Stimulated activated memory B cell treated with anti-CD40 and anti-IgM and Interleukin-4, amounts not matched to agents 10 μg/mL and 1 μg/mL and 100 μg/mL, for 72 hours (primary cell): ENCODE measurements at regions not wholly inside any gene's neighbourhood (a gene's known extent, or its start where the extent isn't known, plus 50 kb on each side); places are given as distances from the start of the nearest gene placed in this dataset.

Experiments used
- ATAC-seq: fragments of 150-1000 bp; cut with Tn5 transposase; 2 replicates; pipeline ENCODE4 v1.10.0; 2021
- H3K27ac Mint-ChIP-seq: one replicate; pipeline ENCODE4 v1.8.0; 2022; ENCODE audit warnings: mild to moderate bottlenecking, mixed read lengths
- H3K27me3 Mint-ChIP-seq: one replicate; pipeline ENCODE4 v1.8.0; 2022; ENCODE audit warnings: mixed read lengths
- H3K36me3 Mint-ChIP-seq: one replicate; pipeline ENCODE4 v1.8.0; 2022; ENCODE audit warnings: mixed read lengths
- H3K4me1 Mint-ChIP-seq: one replicate; pipeline ENCODE4 v1.8.0; 2022; ENCODE audit warnings: mixed read lengths
- H3K4me3 Mint-ChIP-seq: one replicate; pipeline ENCODE4 v1.8.0; 2022; ENCODE audit warnings: mild to moderate bottlenecking, moderate library complexity, mixed read lengths
- H3K9me3 Mint-ChIP-seq: one replicate; pipeline ENCODE4 v1.8.0; 2022; ENCODE audit warnings: mixed read lengths

DNA sequence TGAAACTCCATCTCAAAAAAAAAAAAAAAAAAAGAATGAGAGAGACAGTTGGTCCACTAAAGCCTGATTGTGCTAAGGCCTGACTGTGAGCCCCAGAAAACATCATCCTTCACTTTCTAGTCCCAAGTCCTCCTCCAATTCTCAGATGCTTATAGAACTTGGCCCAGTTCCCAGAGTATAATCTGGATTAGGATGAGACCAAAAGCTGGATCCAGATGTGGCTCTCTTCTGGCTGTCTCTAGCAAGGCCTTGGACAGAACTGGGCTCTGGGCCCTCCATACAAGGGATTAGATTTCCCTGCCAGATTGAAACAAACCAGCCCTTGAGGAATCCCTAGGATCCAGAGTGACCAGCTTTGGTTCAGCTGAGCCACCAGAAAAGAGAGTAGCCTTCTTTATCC is 98.4 kb upstream of the ZNF366 start:
- H3K36me3 Mint-ChIP-seq: no peaks in the 10 kb centered on the region
- H3K27ac Mint-ChIP-seq: no peak overlapping the region
- H3K9me3 Mint-ChIP-seq: no peaks in the 10 kb centered on the region
- H3K4me3 Mint-ChIP-seq: no peak overlapping the region
- ATAC-seq: no peak
- H3K4me1 Mint-ChIP-seq: no peaks in the 10 kb centered on the region
- H3K27me3 Mint-ChIP-seq: peaks cover 7% of the 10 kb centered on the region

DNA sequence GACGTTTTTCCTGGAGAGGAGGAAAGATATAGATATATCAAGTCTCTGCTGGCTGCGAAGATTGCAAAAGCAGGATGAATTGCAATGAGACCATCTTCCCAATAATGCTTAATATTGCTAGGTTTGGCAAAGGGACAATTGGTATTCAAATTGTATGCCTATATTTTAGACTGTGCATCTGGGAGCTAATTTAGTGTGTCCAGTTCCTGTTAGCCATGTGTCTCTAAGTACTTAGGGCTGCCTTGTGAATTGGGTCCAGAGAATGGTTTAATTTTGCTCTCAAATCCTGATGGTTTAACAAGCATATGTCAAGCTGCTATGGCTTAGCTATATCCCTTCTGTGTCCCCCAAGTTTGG is 97.6 kb upstream of the ZNF366 start:
- Mint-ChIP-seq H3K27ac (no peak overlapping the region), H3K4me3 (no peak overlapping the region)
- no peak for ATAC-seq

GRCh38 chr5:72604111-72604797 is 97.0 kb upstream of the ZNF366 start:
- Mint-ChIP-seq H3K27me3 (peaks cover 7% of the 10 kb centered on the region), H3K27ac (no peak overlapping the region), H3K4me3 (no peak overlapping the region), H3K36me3 (no peaks in the 10 kb centered on the region), H3K9me3 (no peaks in the 10 kb centered on the region), H3K4me1 (no peaks in the 10 kb centered on the region)
- no peak for ATAC-seq

More for the DNA sequence above, 97.6 kb upstream of the ZNF366 start:
- Mint-ChIP-seq H3K4me1 (no peaks in the 10 kb centered on the region), H3K9me3 (no peaks in the 10 kb centered on the region), H3K27me3 (peaks cover 7% of the 10 kb centered on the region), H3K36me3 (no peaks in the 10 kb centered on the region)

DNA sequence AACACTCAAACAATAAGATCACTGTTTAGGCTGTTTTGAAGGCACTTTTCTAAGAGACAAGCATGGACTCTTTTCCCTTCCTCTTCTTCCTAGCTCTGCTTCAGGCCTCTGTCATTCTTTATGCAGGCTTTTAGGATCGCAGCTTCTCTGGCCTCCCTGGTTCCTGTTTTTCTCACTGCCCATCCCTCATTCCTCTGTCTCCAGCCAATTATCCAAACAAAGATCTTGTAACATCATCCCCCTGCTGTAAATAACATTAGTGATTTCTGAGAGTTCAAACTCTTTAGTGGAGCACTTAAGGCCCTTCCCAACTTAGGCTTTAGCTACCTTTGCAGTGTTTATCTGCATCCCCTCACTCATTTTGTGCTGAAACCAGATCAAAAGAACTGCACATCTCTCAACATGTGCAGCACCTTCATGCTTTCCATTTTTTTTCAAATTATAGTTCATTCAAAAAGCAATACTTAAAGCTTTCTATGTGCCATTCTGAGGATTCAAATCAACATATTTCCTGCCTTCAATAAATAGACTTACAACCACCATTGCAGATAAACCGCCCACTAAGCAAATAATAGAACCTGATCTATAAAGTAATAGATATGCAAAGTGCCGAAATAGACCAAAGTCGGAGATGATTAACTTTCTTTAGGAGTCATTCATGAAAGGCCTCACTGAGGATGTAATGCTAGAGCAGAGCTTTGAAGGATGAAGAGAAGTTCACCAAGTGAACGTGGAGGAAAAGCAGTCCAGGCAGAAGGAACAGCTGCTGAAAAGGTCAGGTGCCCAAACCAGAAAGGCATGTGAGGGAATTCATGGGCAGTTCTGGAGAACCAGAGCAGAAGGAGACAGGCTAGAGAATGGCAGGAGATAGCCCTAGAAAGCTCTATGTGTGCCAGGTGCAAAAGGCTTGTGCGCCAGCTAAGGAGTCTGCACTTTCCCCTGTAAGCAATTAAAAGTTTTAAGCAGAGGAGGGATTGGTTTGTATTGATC is 95.8 kb upstream of the ZNF366 start:
- no peak overlapping the region for H3K27ac Mint-ChIP-seq
- H3K36me3 Mint-ChIP-seq: no peaks in the 10 kb centered on the region
- no peak for ATAC-seq
- H3K4me1 Mint-ChIP-seq: peaks cover 13% of the 10 kb centered on the region
- H3K27me3 Mint-ChIP-seq: peaks cover 7% of the 10 kb centered on the region
- no peaks in the 10 kb centered on the region for H3K9me3 Mint-ChIP-seq
- no peak overlapping the region for H3K4me3 Mint-ChIP-seq

- no peak overlapping the region for H3K4me3 Mint-ChIP-seq
- H3K36me3 Mint-ChIP-seq: no peaks in the 10 kb centered on the region
- no peaks in the 10 kb centered on the region for H3K9me3 Mint-ChIP-seq
- H3K27me3 Mint-ChIP-seq: peaks cover 7% of the 10 kb centered on the region
- H3K27ac Mint-ChIP-seq: no peak overlapping the region
- peaks cover 13% of the 10 kb centered on the region for H3K4me1 Mint-ChIP-seq
- no peak for ATAC-seq
Observed at GRCh38 chr5:72601861-72602260, 94.7 kb upstream of the ZNF366 start.

DNA sequence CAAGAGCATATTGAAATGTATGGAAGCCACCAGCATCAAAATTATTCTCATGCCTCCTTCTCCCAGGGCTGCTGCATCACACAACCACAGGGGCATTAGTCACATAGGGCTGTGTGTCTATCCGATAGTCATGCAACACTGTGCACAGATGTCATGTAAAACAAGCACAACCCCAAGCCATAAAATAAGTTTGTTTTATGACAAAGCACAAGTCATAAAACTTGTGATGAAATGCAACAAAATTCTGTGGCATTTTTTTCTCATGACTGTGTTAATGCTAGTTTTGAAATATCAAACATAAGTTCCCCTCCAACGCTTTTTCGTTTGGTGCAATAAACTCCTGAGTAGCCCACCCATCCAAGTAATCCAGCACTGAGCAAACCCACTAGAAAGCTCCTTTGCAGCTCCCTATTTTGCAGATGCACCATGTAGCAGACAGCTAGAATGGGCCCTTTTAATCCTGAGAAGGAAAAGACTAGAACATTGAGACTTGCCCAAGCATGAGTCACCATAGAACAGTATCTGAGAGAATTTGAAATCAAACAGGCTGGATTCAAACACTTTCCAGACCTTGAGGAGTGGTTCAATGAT is 93.3 kb upstream of the ZNF366 start:
- Mint-ChIP-seq H3K27me3 (no peaks in the 10 kb centered on the region), H3K27ac (no peak overlapping the region), H3K4me3 (no peak overlapping the region), H3K36me3 (no peaks in the 10 kb centered on the region), H3K9me3 (no peaks in the 10 kb centered on the region), H3K4me1 (peaks cover 13% of the 10 kb centered on the region)
- ATAC-seq: no peak

DNA sequence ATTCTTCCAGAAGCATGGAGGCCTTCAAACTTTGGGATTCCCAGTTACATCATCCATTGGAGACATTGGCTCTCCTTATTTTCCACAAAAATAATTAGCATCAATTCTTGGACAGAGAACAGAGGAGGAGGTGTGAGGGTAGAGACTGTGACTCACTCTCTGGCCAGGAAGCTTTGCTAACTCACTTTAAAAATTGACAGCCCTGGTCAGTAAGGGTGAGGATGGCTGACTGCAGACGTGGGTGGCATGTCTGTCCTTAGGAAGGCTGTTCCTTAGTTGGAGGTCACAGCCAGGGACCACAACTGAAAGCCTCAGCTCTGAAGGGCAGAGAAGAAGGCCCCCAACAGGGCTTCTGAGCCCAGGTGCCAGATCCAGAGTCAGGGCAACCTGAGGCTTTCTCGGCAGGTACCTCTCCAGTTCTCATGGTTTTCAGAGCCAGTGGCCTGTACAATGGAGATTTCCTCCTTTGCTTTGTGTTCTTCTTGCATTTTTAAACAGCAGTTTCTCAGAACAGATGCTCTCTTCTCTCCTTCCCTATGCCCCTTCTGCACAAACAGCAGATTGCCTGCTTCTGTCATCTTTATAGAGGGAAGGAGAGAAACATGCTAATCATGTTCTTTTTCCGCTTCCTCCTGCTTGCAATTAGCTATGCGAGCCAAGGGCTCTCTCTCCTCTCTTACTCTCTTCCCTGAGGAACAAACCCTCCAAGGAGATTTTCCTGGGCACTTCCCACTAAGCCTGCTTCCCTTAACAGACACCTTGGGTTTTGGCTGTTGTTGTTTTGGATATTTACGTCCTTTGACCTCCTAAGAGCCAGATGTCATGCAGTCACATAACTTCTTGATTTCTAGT is 92.5 kb upstream of the ZNF366 start:
- H3K27ac Mint-ChIP-seq: no peak overlapping the region
- no peaks in the 10 kb centered on the region for H3K27me3 Mint-ChIP-seq
- H3K4me1 Mint-ChIP-seq: peaks cover 13% of the 10 kb centered on the region
- no peak for ATAC-seq
- no peaks in the 10 kb centered on the region for H3K36me3 Mint-ChIP-seq
- H3K9me3 Mint-ChIP-seq: no peaks in the 10 kb centered on the region
- no peak overlapping the region for H3K4me3 Mint-ChIP-seq

- H3K27me3 Mint-ChIP-seq: no peaks in the 10 kb centered on the region
- H3K36me3 Mint-ChIP-seq: no peaks in the 10 kb centered on the region
- peak overlapping the region; percentile 80 for H3K27ac Mint-ChIP-seq
- no peaks in the 10 kb centered on the region for H3K9me3 Mint-ChIP-seq
- ATAC-seq: no peak
- H3K4me3 Mint-ChIP-seq: no peak overlapping the region
- peaks cover 13% of the 10 kb centered on the region for H3K4me1 Mint-ChIP-seq
Observed at GRCh38 chr5:72599065-72599433, 91.8 kb upstream of the ZNF366 start.

DNA sequence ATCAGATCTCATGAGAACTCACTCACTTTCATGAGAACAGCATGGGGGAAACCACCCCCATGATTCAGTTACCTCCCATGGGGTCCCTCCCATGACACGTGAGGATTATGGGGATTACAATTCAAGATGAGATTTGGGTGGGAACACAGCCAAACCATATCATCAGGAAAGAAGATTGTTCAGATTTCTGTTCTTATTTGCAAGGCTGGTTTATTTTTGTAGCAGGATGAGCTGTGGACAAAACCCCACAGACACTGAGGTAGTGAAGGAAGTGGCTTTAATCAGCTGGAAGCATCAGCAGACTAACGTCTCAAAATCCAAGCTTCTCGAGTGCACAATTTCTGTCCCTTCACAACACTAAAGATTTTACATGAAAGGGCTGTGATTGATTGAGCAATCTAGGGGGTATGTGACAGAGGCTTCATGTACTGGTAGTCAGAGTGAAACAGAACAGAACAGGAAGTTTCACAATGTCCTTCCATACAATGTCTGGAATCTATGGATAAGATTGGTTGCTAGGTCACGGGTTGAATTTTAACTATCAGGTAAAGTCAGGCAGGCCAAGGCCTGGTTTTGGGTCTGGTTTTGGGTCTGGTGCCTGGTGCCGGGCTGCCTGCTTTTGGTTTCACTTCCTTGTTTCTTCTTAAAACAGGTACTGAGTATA is 91.3 kb upstream of the ZNF366 start:
- peak; percentile 51 for ATAC-seq
- no peaks in the 10 kb centered on the region for H3K27me3 Mint-ChIP-seq
- no peaks in the 10 kb centered on the region for H3K36me3 Mint-ChIP-seq
- H3K27ac Mint-ChIP-seq: peak overlapping the region; percentile 80
- H3K4me3 Mint-ChIP-seq: no peak overlapping the region
- H3K9me3 Mint-ChIP-seq: no peaks in the 10 kb centered on the region
- H3K4me1 Mint-ChIP-seq: peaks cover 13% of the 10 kb centered on the region

- Mint-ChIP-seq H3K36me3 (no peaks in the 10 kb centered on the region), H3K27ac (peak overlapping the region; percentile 80), H3K9me3 (no peaks in the 10 kb centered on the region), H3K4me3 (no peak overlapping the region), H3K4me1 (peaks cover 13% of the 10 kb centered on the region), H3K27me3 (no peaks in the 10 kb centered on the region)
- ATAC-seq: no peak
Observed at GRCh38 chr5:72597456-72597948, 90.3 kb upstream of the ZNF366 start.

DNA sequence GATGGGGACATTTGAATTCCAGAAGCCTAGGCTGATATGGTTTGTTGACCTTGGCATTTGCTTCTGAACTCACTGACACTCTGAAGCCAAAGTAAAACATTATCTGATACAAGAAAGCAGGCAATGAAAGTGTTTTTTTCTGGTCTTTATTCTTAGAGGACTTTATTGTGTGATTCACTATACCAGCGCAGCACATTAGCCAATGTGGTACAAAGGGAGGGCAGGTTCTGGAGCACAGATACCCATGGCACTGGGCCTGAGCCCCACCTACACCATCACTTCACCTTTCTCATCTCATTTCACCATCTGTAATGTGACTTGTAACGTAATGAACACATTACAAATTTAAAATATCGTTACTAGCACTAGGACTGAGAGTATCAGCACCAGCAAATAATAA is 89.7 kb upstream of the ZNF366 start:
- Mint-ChIP-seq H3K4me3 (no peak overlapping the region), H3K4me1 (peaks cover 13% of the 10 kb centered on the region), H3K27ac (no peak overlapping the region), H3K27me3 (no peaks in the 10 kb centered on the region), H3K36me3 (no peaks in the 10 kb centered on the region), H3K9me3 (no peaks in the 10 kb centered on the region)
- ATAC-seq: no peak

GRCh38 chr5:72588640-72589039 is 81.4 kb upstream of the ZNF366 start:
- Mint-ChIP-seq H3K4me1 (no peaks in the 10 kb centered on the region), H3K27me3 (peaks cover 18% of the 10 kb centered on the region), H3K4me3 (no peak overlapping the region), H3K9me3 (no peaks in the 10 kb centered on the region), H3K27ac (no peak overlapping the region), H3K36me3 (no peaks in the 10 kb centered on the region)
- no peak for ATAC-seq

DNA sequence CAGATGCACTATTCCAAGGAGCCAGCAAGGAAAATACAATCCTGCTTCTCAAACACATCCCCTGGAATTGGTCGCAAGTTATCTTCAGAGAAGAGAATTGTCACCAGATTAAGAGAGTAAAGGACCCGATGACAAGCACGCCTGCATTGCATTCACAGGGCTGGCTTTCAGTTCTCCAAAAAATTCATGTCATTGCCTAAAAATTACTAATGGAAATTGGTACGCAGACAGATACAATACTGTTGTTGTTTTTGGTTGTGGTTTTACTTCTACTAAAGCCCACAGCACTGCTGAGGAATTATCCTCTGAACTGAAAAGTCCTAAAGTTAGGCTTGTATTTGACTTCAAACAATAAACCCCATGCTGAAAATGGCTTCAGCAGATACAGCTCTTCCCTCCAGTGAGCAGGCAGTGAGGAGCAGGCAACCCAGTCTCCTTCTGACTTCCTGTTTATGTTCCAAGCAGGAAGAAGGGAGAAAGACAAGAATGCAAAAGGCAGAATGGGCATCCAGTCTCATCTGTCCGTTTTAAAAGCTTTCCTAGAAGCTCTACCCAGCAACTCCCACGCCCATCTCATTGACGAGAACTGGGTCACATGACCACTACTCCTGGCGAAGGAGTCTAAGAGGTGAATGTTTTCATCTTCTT is 80.6 kb upstream of the ZNF366 start:
- H3K27ac Mint-ChIP-seq: no peak overlapping the region
- no peak for ATAC-seq
- H3K4me1 Mint-ChIP-seq: no peaks in the 10 kb centered on the region
- H3K36me3 Mint-ChIP-seq: no peaks in the 10 kb centered on the region
- no peaks in the 10 kb centered on the region for H3K9me3 Mint-ChIP-seq
- no peak overlapping the region for H3K4me3 Mint-ChIP-seq
- H3K27me3 Mint-ChIP-seq: peaks cover 18% of the 10 kb centered on the region
